ENCODE measurements at regions not wholly inside any gene's neighbourhood (a gene's known extent, or its start where the extent isn't known, plus 50 kb on each side); places are given as distances from the start of the nearest gene placed in this dataset.
"Not testable (repeated sequence)": the region's sequence is repeated elsewhere in the genome, so short reads cannot be mapped to it uniquely, and the experiment has no call there.

DNA sequence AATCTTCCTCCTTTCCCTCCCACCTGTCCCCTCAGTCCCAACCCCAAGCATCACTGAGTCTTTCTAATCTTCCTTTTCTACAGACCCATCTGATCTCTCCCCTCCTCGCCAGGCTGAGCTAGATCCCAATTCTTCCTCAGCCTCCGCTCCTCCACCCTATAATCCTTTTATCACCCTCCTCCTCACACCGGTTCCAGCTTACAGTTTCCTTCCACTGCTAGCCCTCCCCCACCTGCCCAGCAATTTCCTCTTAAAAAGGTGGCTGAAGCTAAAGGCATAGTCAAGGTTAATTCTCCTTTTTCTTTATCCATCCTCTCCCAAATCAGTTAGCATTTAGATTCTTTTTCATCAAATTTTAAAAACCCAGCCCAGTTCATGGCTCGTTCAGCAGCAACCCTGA is 470.6 kb upstream of the NUDT12 start:
- TF ChIP-seq, protein P1, sequence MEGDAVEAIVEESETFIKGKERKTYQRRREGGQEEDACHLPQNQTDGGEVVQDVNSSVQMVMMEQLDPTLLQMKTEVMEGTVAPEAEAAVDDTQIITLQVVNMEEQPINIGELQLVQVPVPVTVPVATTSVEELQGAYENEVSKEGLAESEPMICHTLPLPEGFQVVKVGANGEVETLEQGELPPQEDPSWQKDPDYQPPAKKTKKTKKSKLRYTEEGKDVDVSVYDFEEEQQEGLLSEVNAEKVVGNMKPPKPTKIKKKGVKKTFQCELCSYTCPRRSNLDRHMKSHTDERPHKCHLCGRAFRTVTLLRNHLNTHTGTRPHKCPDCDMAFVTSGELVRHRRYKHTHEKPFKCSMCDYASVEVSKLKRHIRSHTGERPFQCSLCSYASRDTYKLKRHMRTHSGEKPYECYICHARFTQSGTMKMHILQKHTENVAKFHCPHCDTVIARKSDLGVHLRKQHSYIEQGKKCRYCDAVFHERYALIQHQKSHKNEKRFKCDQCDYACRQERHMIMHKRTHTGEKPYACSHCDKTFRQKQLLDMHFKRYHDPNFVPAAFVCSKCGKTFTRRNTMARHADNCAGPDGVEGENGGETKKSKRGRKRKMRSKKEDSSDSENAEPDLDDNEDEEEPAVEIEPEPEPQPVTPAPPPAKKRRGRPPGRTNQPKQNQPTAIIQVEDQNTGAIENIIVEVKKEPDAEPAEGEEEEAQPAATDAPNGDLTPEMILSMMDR (conservative IDR thresholded peaks at IDR 0.05), result not testable (repeated sequence)
- not testable (repeated sequence) for TF ChIP-seq ZFX (IDR thresholded peaks at IDR 0.05)
